Bronchial epithelial cell (primary cell): ENCODE measurements at regions not wholly inside any gene's neighbourhood (a gene's known extent, or its start where the extent isn't known, plus 50 kb on each side); places are given as distances from the start of the nearest gene placed in this dataset.
A peak's percentile ranks its signal among the peaks of the same experiment; 100 is the strongest.

ENCODE experiments used
- DNase-seq: peaks from one replicate; pipeline ENCODE4 v3.0.0-alpha.2; 2010; ENCODE audit warnings: low read depth
- FAIRE-seq: peaks from 2 replicates; lab custom pipeline; 2011; peaks lifted over from hg19 to GRCh38; lab: Jason Lieb, UNC
- H3K27me3 ChIP-seq: 2 replicates; pipeline ENCODE4 v1.5.1; 2011; ENCODE audit warnings: low read length; ENCODE audit not compliant: control insufficient read depth, insufficient read depth
- H3K36me3 ChIP-seq: 2 replicates; pipeline ENCODE4 v1.5.1; 2011; ENCODE audit warnings: low read length; ENCODE audit not compliant: control insufficient read depth, insufficient read depth
- H3K4me3 ChIP-seq: 2 replicates; pipeline ENCODE4 v1.5.1; 2011; ENCODE audit warnings: mild to moderate bottlenecking, low read depth, low read length, control low read depth
- TF ChIP-seq, protein P1 (sequence below): IDR thresholded peaks from 2 replicates; pipeline ENCODE4 v1.5.1; 2011; ENCODE audit warnings: mild to moderate bottlenecking, moderate library complexity, low read length, control low read depth, inconsistent platforms; ENCODE audit not compliant: insufficient read depth, severe bottlenecking

- no peaks in the 10 kb centered on the region for H3K36me3 ChIP-seq
- H3K4me3 ChIP-seq = no peak overlapping the region
- no peaks in the 10 kb centered on the region for H3K27me3 ChIP-seq
- FAIRE-seq (no peak), DNase-seq (no peak)
- TF ChIP-seq, protein P1, sequence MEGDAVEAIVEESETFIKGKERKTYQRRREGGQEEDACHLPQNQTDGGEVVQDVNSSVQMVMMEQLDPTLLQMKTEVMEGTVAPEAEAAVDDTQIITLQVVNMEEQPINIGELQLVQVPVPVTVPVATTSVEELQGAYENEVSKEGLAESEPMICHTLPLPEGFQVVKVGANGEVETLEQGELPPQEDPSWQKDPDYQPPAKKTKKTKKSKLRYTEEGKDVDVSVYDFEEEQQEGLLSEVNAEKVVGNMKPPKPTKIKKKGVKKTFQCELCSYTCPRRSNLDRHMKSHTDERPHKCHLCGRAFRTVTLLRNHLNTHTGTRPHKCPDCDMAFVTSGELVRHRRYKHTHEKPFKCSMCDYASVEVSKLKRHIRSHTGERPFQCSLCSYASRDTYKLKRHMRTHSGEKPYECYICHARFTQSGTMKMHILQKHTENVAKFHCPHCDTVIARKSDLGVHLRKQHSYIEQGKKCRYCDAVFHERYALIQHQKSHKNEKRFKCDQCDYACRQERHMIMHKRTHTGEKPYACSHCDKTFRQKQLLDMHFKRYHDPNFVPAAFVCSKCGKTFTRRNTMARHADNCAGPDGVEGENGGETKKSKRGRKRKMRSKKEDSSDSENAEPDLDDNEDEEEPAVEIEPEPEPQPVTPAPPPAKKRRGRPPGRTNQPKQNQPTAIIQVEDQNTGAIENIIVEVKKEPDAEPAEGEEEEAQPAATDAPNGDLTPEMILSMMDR = no peak
Measured at GRCh38 chr4:71138007-71138615, 144.7 kb downstream of the DCK start.

- Histone ChIP-seq H3K36me3 (no peaks in the 10 kb centered on the region), H3K4me3 (no peak overlapping the region), H3K27me3 (no peaks in the 10 kb centered on the region)
- FAIRE-seq = no peak
- no peak for DNase-seq
- TF ChIP-seq, protein P1 = no peak
Measured at GRCh38 chr4:71140563-71140962, 147.1 kb downstream of the DCK start.

DNA sequence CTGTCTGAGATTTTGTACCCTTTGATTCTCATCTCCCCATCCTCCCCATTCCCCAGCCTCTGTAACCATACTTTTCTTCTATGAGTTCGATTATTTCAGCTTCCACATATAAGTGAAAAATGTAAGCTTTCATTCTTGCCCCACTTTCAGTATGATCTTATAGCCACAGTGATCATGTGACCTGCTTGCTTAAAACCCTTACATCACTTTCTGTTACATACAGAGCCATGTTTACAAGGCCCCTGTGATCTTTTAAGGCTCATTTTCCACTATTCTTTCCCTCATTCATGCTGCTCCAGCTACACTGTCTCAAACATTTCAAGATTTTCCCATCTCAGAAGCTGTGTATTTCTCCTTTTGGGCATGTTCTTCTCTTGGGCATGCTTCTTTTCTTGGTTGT is 147.7 kb downstream of the DCK start:
- FAIRE-seq (no peak), DNase-seq (no peak)
- H3K27me3 ChIP-seq = no peaks in the 10 kb centered on the region
- TF ChIP-seq, protein P1 = no peak
- H3K36me3 ChIP-seq = no peaks in the 10 kb centered on the region
- H3K4me3 ChIP-seq = no peak overlapping the region

DNA sequence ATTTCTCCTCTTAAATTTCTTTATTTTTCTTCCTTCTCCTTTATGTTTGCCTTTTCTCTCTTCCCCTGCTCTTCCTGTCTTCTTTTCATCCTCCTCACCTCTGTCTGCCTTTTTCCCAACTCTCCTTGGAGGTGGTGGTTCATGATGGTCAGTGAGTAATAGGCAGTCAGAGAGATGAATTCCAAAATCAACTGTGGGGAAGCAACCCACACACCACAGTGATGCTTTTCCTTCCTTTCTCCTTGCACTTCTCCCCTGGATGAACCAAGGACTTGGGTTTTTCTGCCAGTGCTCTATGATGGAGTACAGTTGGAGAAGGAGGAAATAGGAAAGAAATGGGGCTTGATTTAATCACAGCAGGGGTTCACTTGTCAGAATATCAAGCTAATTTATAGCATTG is 153.8 kb downstream of the DCK start:
- Histone ChIP-seq H3K4me3 (no peak overlapping the region), H3K27me3 (no peaks in the 10 kb centered on the region), H3K36me3 (no peaks in the 10 kb centered on the region)
- FAIRE-seq (no peak), DNase-seq (no peak)
- TF ChIP-seq, protein P1 = no peak

DNA sequence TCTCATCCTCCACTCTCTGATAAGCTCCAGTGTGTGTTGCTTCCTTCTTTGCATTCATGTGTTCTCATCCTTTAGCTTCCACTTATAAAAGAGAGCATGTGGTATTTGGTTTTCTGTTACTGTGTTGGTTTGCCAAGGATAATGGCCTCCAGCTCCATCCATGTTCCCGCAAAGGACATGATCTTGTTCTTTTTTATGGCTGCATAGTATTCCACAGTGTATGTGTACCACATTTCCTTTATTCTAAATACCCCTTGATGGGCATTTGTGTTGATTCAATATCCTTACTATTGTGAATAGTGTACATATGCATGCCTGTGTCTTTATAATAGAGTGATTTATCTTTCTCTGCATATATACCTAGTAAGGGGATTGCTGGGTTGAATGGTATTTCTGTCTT is 155.1 kb downstream of the DCK start:
- TF ChIP-seq, protein P1 = no peak
- DNase-seq (no peak), FAIRE-seq (no peak)
- Histone ChIP-seq H3K4me3 (no peak overlapping the region), H3K36me3 (no peaks in the 10 kb centered on the region), H3K27me3 (no peaks in the 10 kb centered on the region)

DNA sequence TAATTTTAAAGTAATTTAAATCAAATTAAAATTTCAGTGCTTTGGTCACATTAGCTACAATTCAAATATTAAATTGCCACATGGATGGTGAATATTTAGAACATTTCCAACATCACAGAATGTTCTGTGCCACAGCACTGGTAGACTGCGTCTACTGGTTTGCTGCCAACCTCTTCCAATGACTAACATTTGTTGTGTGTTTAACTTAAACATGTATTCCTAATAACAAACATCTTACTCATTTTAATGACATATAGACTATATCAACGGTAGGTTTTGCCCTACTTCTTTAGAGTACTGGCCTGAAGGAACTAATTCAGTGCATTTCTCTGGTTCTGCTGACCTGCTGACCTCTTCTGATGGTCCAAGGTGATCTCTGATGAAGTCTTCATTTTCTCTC is 157.6 kb downstream of the DCK start:
- TF ChIP-seq, protein P1 = no peak
- H3K4me3 ChIP-seq = no peak overlapping the region
- H3K36me3 ChIP-seq = no peaks in the 10 kb centered on the region
- no peaks in the 10 kb centered on the region for H3K27me3 ChIP-seq
- DNase-seq (peak; percentile 48), FAIRE-seq (no peak)
